HG03135 (cell line): ENCODE measurements at regions not wholly inside any gene's neighbourhood (a gene's known extent, or its start where the extent isn't known, plus 50 kb on each side); places are given as distances from the start of the nearest gene placed in this dataset.

Source experiments
- ATAC-seq: cut with Tn5 transposase; IDR thresholded peaks from one replicate; pipeline ENCODE4 v1.9.1; 2021; ENCODE audit warnings: mild to moderate bottlenecking, moderate library complexity; ENCODE audit not compliant: unreplicated experiment

DNA sequence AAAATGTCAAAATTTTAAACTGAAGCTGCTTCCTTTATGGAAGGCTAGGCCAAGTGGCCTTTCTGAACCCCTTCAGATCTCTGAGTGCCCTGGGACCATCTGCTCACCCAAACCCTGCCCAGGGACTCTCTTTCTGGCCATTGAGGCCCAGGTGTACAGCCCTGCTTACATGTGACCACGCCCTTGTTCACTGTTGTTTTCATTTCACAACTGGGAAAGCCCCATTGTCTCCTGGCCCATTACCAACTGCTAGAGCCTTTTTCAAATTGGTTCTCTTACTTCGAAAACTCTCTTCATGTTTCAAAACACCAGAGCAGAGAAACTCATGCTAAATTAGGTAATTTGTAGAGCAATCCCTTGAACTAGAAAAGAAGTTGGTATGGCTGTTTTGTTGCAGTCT, 219.5 kb upstream of the TANK start:
- no peak for ATAC-seq

DNA sequence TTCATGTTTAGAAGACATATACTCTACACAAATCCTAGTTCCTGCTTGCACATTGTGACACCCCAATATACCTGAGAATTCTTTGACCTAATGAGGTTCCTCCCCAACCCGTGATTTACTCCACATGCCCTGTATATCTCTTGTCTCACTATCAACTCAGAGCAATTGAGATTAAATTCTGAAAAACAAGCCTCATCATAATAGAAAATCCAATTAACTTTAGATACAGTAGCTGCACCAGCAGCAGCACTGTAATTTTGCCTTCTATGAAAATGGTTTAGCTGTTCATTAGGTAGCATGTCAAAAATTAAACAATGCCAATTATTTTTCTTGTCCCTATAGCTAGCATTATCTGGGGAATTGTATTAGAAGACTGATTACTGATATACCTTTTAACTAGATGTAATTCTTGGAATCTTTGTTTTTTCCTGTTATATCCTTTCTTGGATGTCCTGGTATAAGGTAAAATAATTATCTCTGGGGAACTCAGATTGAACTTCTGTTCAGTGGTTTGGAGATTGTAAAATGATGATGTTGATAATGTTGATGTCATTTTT, 218.9 kb upstream of the TANK start:
- ATAC-seq: no peak

DNA sequence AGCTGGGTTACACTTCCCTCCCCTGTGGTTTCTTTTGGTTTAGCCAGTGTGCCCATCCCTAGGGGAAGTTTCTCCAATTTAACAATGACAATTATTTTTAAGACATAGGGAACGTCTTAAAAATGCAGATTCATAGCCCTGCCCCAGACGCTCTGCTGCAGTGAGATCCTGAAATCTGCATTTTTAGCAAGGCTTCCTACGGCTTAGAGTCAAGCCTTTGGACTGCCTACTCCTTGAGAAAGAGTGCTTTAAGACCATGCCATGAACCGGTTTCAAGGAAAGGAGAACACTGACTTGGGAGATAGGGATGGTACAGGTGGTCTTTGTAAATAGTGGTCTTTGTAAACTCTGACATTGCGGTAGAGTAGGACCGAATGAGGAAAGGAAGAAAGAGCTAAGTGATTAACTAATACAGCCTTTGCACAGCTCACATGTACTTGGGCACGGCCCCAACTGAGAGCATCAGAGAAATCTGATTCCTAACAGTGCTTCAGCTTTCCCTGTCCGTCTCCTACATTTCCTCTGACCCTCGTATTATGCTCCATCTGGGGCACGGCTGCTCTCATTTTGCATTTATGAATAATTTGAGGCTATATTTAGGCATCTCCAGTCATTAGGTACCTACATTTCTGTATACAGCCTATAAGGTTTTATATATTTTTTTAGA, 217.6 kb upstream of the TANK start:
- ATAC-seq: no peak

DNA sequence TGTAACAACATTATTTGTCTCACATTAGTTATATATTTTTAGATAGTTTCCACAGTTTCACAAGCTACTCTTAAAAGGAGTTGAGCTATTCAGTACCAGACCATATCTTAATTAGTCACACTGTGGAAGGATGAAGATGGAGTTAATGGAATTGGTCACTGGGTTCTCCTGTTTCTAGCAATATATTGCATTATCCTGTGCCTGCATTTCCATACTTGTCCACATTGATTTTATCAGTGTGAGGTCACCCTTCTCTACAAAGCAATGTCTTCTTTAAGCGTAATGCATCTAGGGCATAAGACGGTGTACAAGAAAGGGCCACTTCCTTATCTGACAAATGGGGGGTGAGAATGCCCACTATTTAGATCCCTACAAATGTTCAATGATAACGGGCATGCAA, 216.8 kb upstream of the TANK start:
- no peak for ATAC-seq

DNA sequence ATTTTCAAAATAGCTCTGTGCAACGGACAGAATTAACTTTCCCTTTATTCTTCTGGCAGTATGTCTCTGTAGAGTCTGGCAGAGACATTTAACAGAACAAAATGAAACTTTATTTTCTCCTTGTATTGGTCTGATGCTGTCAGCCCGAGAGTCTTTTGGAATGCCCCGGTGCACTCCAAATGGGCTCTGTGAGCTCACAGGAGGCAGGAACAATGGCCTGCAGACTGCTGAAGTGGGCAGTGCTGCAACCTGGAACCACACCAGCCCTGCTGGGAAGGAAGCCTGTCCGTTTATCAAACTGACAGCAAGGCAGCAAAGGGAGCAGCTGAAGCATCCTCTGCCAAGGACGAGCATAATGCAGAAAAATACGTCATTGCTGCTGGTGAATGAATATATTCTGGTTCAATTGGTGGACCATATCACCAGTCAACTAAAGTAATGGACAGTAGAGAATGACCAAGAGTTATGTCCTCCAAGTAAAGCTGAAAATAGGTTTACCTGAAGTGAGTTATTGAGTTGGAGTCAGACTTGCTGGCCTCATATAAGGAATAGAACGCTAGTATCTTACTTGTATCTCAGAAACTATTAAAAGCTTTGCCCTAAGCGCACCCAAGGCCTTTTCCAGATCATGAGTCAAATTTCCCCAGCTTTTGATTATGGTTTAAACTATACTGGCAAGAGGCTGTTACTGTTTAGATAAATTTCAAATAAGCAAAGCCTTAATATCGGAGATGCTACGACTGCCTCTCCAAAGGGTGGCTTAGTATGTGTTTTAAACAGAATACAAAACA, 207.6 kb upstream of the TANK start:
- ATAC-seq: no peak

GRCh38 chr2:160955578-160955977, 204.7 kb upstream of the TANK start:
- ATAC-seq: no peak

GRCh38 chr2:160956243-160956802, 203.9 kb upstream of the TANK start:
- no peak for ATAC-seq

DNA sequence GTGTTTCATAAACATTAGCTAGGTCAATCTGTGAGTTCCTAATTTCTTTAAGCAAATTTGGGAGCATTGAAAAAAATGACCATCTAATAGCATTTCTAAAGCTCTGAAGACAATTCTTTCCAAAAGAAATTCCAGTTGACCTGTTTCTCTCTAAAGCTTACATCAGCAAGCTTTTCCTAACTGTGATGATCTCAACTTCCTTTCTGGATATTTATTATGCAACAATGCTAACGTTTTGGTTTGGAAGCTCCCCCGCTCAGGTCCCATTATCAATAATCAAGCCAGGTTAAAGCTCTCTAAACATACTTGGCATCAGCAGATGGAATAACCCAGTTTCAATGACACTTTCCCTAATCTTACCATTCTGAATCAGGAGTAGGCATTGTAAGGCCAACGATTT, 196.3 kb upstream of the TANK start:
- ATAC-seq: no peak

DNA sequence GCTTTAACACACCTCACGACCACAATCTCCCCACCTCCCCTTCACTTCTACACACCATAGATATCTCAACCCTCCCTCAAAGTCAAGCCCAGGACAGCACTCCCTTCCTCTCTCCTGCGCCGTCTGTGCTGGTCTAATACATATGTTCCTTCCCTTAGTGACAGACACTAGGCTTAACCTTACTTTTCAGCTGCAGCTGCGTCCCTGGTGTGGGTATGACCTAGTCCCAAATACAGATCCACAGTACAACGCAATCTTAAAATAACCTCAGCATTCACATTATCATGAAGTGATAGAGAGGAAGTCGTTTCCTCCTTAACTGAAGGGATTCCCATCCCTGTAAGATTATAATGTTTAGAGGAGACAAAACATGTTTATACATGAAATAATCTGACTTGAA, 192.7 kb upstream of the TANK start:
- no peak for ATAC-seq

GRCh38 chr2:160968183-160968582, 192.0 kb upstream of the TANK start:
- ATAC-seq: no peak

- ATAC-seq: no peak
These were observed 189.9 kb upstream of the TANK start for GRCh38 chr2:160970052-160970965.

- no peak for ATAC-seq
These were observed 186.2 kb upstream of the TANK start for GRCh38 chr2:160973991-160974390.

DNA sequence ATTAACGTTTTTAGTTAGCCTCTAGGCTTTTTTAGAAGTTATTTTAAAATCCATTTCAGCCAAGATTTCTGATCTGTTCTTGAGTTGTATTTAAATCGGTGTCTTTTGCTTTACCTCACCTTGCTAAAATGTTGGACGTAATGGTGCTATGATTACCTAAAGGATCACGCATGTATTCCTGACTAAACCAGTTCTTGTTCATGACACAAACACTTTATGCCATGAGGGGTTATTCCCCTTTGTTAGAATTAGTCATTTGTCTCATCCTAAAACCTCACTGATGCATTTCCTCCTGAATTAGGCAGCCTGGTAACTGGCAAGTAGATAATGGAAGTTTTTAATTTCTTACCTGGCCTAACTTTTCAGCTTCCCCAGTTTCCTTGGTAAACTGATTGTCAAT, 185.4 kb upstream of the TANK start:
- no peak for ATAC-seq

- no peak for ATAC-seq
These were observed 183.4 kb upstream of the TANK start for GRCh38 chr2:160976797-160977196.

DNA sequence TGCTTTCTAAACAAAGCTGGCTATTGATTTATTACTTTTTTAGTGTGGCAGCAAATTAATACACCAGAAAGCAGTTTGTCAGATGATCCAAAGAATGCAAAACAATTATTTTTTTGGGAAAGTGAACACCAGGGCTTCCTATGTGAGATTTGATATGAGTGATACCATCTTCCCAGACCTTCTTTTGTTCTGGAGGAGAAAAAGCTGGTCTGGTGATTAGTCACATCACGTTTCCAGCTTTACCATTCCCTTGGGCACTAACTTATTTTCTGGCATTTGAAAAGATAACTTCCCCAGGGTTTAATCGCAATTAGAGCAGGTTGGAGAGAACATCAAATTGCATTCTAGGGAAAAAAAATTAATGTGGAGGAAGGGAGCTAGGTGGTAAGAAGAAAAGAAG, 182.9 kb upstream of the TANK start:
- no peak for ATAC-seq

- ATAC-seq: no peak
These were observed 182.4 kb upstream of the TANK start for GRCh38 chr2:160977854-160978253.

DNA sequence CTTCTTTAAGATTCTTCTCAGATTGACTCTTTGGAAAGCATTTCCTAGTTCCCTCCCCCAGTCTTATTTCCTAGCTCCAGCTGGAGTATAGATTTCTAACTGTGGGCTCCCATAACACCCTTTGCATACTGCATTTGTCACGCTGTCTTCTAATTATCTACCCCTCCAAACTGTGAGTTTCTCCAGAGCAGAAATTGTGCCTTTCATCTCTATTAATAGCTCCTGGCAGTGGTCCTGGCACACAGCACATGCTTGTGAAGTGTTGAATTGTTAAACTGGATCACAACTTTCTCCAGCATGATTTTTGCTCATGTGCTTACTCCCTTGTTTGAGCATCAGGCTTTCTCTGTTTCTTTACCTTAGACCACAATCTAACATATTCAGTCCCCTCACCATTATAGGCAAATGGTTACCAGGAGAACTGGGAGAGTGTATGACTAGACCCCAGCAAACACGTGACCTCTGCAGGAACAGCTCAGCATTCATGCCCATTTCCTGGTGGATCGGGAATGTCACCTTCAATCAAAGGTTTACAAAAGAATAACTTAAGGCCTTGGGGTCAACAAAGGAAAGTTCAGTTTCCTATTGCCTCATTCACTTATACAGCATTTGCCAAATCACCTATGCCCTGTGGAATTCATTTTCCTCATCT, 175.7 kb upstream of the TANK start:
- ATAC-seq: no peak

DNA sequence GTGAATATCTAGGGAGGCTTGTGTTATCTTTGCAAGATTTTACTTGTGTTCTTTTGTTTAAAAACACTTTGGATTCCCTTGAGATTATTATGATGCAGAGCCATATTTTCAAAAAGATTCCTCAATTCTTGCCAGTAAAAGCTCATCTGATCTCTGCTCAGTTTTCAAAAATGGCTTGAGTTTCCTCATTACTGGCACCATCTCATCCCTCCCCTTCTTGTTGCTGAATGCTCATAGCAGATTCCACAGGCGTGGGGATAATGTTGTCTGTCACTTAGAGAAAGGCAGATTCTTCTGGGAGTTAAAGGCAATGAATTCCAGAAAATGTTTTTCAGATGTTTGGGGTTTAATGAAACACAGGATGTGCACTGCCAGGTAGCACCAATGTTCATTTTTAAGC, 170.4 kb upstream of the TANK start:
- ATAC-seq: no peak

DNA sequence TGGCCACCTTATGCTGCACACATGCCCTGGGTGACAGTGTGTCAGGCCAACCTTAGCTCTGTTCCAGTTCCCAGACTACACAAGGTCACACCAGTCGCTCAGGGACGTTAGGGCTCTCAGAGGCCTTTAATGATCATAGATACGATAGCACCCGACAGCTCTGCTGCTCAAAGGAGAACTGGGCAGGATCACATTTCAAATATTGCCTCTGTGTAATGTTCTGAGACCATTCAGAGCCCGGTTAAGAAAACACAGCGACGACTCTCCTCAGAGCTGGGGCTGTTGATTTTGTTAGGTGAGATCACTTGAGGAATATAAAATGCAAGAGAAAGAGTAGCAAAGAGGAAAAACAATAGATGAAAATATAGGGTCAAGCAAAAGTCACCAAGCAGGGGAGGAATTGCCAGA, 166.6 kb upstream of the TANK start:
- no peak for ATAC-seq
